ENCODE measurements at regions not wholly inside any gene's neighbourhood (a gene's known extent, or its start where the extent isn't known, plus 50 kb on each side); places are given as distances from the start of the nearest gene placed in this dataset. TPM values are rescaled to one million over a fixed set of nuclear protein-coding genes. Genes with fewer than 3 reads are reported as not detected.
A peak's percentile ranks its signal among the peaks of the same experiment; 100 is the strongest.

DNA sequence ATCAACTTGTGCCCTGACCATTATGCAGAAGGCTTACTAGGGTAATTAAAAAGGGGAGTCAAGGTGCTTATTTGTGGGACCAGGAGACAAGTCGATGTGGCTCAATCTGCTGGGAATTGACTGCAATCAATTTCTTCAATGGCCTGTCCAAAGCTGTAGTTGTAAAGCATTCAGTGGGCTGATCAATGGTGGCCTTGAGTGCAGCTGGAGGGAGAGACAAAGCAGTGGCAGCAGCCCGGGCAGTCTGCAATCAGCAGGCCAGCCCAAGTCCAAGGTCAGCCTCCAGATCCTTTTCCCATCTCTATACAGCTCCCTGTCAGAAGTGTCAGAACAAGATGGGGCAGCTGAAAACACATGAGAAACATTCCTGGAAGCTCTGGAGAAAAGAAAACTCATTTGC is 51.0 kb upstream of the BRINP1 start:
- Histone ChIP-seq H3K9me3 (replicated peaks; ENCODE audit: control insufficient read depth, insufficient read depth, low read length) (no peaks in the 10 kb centered on the region), H3K27ac (ENCODE audit: insufficient read depth, low read depth, low read length) (no peak overlapping the region), H3K4me2 (ENCODE audit: insufficient read depth, low read length) (no peak overlapping the region), H3K4me3 (replicated peaks in 1 of 3; ENCODE audit: insufficient read depth in 1 of 3, low read depth in 1 of 3, low read length in 3 of 3) (no peak overlapping the region), H3K9ac (replicated peaks; ENCODE audit: extremely low read depth, insufficient read depth, low read length) (no peak overlapping the region), H3K79me2 (ENCODE audit: control insufficient read depth, insufficient read depth, low read length) (no peaks in the 10 kb centered on the region), H3K27me3 (ENCODE audit: control insufficient read depth in 2 of 2, insufficient read depth in 2 of 2, low read length in 2 of 2) (no peaks in the 10 kb centered on the region), H3K9me1 (replicated peaks; ENCODE audit: control insufficient read depth, extremely low read depth, insufficient read depth, low read length) (no peaks in the 10 kb centered on the region), H2AFZ (ENCODE audit: low read depth, low read length) (no peak overlapping the region), H3K4me1 (ENCODE audit: control insufficient read depth, extremely low read depth, insufficient read depth, low read length) (no peaks in the 10 kb centered on the region), H3K36me3 (ENCODE audit: control insufficient read depth in 2 of 2, extremely low read depth in 1 of 2, insufficient read depth in 2 of 2, low read length in 2 of 2) (no peaks in the 10 kb centered on the region), H4K20me1 (replicated peaks; ENCODE audit: control insufficient read depth, extremely low read depth, insufficient read depth, low read length) (no peaks in the 10 kb centered on the region)
- ChIA-PET POLR2A (no interaction called here), CTCF (interaction anchor here (0.6 kb wide), 1 partner anchor 46 kb away, joined by 6 read pairs; no protein-coding TSS in a partner anchor)
- BruUV-seq (replicated peaks): no TSS peak
- FAIRE-seq (no peak), DNase-seq (ENCODE audit: low read depth, low spot score) (no peak)
- TF ChIP-seq MYC (IDR thresholded peaks at IDR 0.05; ENCODE audit: low read depth, low read length) (no peak), EZH2 (IDR thresholded peaks at IDR 0.05; ENCODE audit: borderline replicate concordance, low read depth, low read length, severe bottlenecking) (no peak), POLR2AphosphoS5 (IDR thresholded peaks at IDR 0.05; ENCODE audit: insufficient read depth, low read depth, low read length) (no peak), FOS (IDR thresholded peaks at IDR 0.05; ENCODE audit: borderline replicate concordance, insufficient read depth, low read length) (no peak), GATA2 (IDR thresholded peaks at IDR 0.05; ENCODE audit: insufficient read depth, insufficient read length, low read depth, low read length) (no peak), JUN (IDR thresholded peaks at IDR 0.05; ENCODE audit: borderline replicate concordance, insufficient read depth, insufficient read length, low read depth) (no peak), POLR2A (IDR thresholded peaks at IDR 0.05; ENCODE audit: low read depth, low read length) (no peak)
- TF ChIP-seq, protein P1, sequence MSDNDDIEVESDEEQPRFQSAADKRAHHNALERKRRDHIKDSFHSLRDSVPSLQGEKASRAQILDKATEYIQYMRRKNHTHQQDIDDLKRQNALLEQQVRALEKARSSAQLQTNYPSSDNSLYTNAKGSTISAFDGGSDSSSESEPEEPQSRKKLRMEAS (IDR thresholded peaks at IDR 0.05; ENCODE audit: insufficient read depth, insufficient read length): no peak
- TF ChIP-seq, protein P2, sequence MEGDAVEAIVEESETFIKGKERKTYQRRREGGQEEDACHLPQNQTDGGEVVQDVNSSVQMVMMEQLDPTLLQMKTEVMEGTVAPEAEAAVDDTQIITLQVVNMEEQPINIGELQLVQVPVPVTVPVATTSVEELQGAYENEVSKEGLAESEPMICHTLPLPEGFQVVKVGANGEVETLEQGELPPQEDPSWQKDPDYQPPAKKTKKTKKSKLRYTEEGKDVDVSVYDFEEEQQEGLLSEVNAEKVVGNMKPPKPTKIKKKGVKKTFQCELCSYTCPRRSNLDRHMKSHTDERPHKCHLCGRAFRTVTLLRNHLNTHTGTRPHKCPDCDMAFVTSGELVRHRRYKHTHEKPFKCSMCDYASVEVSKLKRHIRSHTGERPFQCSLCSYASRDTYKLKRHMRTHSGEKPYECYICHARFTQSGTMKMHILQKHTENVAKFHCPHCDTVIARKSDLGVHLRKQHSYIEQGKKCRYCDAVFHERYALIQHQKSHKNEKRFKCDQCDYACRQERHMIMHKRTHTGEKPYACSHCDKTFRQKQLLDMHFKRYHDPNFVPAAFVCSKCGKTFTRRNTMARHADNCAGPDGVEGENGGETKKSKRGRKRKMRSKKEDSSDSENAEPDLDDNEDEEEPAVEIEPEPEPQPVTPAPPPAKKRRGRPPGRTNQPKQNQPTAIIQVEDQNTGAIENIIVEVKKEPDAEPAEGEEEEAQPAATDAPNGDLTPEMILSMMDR (IDR thresholded peaks at IDR 0.05; ENCODE audit: extremely low read depth in 1 of 2, insufficient read depth in 1 of 2, low read depth in 1 of 2, low read length in 2 of 2): no peak
- dilution Hi-C loops (cut with MboI; ENCODE audit: extremely low pct_ligation_motif_present, low sequenced_read_pairs) (no loop called here), intact Hi-C loops (cut with micrococcal nuclease) (no loop called here)

MicroRNA genes in the stretch of these regions (microRNA counts, 767-probe panel; counts per million panel counts)
- 723 counts per million, percentile 96 among the panel's probes with 10 or more counts for microRNA hsa-miR-147a

Small RNAs in the stretch of these regions (microRNA-seq; reads per million reads assigned to microRNA genes)
- gene MIR147A (ENCODE audit: borderline number of aligned reads, borderline replicate concordance): not detected

Small RNAs in the stretch of these regions (small RNA-seq; reads per million reads assigned to genes)
- not detected for gene MIR147A (ENCODE audit: insufficient read depth, insufficient read length, low read depth, low replicate concordance)

Measured in endothelial cell of umbilical vein (primary cell).